ENCODE measurements at regions not wholly inside any gene's neighbourhood (a gene's known extent, or its start where the extent isn't known, plus 50 kb on each side); places are given as distances from the start of the nearest gene placed in this dataset.

DNA sequence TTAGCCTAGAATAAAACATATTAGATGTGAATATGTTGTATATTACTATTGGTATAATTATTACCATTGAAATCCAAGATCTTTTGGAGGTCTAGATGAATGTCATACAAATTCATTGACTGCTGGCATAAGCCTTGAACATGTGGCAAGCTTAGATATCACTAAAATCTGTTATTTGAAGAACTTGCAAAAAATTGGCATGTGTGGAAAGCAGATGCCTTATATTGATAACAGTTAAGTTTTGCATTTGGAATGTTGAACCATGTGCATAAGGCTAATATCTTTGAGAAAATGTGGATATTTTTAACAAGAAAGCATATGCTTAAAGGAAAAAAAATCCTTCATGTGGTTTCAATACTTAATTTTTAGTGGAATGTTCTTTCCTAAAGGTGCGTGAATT is 203.6 kb upstream of the PRICKLE1 start:
- DNase-seq (ENCODE audit: low spot score): no peak

DNA sequence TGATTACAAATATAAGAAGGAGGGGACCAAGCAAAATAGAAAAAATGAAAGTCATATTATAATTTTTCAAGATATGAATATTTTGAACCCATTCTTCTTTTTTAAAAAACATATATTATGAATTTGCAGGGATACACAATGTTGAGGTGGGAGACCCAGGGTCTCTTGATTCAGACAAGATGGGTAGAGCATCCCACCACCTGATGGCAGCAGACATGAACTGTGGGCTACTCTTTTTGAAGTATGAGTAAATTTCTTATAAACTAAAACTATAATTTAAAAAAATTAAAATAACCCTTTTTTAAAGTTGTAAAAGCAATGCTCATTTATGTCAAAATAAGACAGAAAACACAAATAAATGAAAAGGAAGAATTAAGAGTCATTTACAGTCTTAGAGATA is 202.7 kb upstream of the PRICKLE1 start:
- no peak for DNase-seq (ENCODE audit: low spot score)

DNA sequence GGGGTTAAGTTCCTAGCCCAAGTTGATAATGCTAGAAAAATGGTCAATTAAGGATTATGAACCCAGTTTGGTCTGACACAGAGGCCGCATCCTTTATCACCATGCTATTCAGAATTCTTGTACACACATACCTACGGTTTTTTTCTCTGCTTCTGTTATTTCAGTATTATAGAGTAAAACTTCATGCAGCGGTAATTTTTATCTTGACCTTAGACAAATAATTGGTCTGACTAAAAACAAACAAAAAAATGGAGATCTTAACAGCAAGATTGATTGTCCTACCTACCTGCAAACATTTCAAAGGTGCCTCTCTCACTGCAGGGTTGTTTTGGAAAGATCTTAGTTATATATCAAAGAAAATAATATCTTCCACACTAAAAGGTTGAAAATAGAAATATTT is 201.9 kb upstream of the PRICKLE1 start:
- no peak for DNase-seq (ENCODE audit: low spot score)

DNA sequence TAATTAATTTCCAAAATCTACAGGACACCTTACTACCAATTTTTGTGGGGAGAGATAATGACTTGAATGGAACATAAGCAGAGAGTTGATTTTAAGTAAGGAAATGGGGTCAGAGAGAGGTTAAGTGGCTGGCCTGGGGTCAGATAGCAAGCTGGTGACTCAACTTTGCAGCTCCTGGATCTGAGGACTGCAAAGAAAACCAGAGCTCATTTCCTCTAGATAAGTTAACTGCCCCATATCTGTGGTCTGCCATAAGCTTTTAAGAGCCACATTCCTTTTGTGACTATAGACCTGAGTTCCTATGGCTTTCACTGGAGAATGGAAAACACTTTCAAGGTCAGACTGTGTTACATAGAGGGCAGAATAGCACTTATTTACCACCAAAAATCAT is 201.2 kb upstream of the PRICKLE1 start:
- peak; percentile 75 for DNase-seq (ENCODE audit: low spot score)

DNA sequence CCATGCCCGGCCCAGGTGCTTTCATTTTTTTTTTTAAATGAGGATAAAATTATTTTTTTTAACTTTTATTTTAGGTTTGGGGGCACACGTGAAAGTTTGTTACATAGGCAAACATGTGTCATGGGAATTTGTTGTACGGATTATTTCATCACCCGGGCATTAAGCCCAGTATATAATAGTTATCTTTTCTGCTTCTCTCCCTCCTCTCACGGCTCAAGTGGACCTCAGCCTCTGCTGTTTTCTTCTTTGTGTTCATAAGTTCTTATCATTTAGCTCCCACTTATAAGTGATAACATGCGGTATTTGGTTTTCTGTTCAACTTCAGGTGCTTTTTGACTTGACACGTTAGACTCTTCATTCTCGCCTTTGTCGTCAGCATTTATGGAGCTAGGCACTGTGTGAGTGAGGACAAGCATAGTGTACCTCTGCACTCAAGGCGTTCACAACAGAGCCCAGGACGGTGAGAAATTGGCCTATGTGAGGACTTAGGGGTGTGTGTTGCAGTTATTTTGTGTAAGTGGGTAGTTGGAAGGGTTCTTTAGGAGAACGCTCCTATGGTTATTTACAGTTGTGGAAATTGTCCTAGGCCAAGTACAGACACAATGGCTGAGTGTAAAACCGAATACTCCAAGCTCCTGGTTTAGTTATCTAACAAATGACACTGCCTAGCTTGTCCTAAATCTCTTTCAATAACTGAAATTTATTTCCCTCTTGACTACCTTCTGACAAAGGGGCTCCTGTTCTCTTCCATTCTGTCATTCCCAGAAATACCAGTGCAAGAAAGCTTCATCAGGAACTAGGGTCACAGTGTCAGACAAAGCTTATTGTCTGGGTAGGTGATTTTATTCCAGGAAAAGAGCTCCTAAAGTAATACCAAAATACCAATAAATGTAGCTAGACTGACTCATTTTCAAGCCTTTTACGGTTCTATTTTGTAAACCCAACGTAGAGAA is 200.5 kb upstream of the PRICKLE1 start:
- DNase-seq (ENCODE audit: low spot score): no peak

DNA sequence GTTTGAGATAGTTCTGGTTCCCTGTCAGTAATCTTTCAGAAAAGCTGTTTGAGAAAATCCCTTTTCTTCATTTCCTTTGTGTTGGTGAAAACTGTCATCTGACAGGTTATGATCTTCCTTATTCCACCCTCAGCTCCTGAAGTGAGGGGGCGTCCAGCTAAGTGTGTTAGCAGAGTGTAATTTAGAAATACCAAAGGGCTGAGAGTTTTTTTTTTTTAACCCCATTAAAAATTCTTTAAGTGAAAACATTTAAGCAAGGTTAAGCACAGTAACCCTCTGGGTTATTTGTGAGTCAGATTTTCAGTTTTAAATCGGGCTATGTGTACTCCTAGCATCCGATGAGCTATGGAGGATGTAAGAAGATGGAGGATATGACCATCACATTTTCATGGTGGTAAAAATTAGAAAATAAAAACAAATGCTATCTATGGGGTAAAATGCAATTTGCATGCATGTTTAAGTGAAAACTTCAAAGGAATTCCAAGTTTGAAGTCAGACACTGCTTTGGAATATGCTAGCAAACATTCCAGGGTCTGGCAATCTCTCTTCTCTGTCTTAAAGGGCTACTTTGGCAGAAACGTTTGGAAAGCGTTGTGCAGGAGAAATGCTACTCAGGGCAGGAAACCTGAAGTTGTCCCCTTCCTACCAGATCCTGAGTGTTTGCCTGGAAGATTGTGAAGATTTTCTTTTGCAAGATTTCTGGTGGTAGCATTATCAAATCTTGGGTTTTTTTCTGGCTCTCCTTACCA is 197.0 kb upstream of the PRICKLE1 start:
- DNase-seq (ENCODE audit: low spot score): no peak

DNA sequence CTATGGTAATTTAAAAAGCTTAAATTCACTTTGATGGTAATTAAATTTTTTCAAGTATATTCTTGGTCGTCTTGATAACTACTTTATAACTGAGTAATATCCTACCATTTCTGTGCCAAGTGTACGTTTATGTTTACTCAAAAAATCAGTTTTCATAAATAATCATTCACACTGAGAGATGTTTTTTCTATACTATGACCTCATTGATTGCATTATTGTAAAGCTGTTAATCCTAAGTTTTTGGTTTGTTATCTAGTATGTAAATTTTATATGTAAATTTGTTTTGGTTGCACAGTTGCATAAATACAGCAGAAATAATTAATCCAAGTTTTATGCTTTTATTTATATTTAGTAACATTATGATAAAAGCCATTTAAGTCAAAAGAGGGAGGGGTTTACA is 196.4 kb upstream of the PRICKLE1 start:
- DNase-seq (ENCODE audit: low spot score): no peak

DNA sequence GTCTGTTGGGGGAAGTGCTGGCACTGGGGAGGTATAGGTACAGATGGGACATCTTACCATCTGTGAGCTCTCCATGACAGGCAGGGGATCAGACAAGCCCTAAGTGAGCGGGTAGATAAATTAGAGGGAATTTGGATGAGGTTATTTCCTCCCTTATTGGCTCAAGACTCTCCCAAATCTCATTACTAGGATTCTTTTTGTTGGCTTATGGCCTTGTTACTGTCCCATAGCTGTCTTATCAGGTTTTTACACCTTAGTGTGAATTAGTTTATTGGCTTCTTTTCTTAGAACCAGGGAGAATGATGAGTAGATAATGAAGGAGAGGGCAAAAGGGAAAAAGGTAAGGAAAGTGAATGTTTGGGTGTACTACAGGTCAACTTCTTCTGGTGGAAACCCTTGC is 191.1 kb upstream of the PRICKLE1 start:
- no peak for DNase-seq (ENCODE audit: low spot score)

DNA sequence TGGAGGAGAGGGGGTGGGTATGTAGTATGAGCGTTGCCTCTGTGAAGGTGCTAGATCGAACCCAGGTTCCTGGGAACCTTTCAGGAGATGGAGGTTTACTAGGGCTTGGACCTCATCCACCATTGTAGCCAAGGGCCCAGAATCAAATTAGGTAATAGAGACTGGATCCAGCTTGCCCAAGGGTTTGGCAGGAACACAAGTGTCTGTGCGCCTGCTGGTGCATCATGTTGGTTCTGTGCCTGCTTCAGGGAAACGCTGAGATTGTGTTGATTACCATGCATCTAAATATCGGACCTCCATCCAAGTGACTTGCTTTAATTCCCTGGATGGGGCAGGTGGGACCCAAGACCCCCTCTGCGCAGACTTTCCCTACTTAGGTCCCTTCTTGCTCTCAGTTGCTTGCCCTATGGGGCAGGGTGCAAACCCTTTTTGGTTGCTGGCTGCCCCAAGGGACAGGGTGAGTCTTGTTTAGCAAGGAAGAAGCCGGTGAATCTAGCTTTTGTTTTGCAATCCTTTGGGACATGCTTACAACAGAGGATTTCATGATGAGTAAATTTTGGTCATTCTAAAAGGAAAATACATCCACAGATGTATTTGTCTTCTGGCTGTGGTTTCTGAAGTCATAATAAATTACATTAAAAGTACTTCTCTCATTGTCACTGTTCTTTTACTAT is 189.8 kb upstream of the PRICKLE1 start:
- DNase-seq (ENCODE audit: low spot score): no peak

DNA sequence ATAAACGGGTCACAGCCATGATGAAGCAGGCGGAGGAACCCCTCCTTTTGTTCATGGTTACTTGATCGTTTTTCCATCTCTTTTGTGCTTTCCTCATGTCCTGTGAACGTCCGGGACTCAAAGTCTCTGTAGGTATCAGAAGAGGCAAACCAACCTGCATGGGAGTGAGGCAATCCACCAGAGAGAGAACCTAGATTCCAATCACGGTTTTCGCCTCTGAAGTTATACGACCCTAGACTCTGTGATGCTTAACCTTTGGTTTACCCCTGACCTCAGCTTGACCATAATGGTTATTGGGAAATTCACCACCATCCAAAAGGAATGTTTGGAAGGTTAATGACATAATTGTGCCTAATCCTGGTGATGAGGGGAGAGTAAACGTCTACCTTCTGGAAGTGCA is 186.8 kb upstream of the PRICKLE1 start:
- no peak for DNase-seq (ENCODE audit: low spot score)

DNA sequence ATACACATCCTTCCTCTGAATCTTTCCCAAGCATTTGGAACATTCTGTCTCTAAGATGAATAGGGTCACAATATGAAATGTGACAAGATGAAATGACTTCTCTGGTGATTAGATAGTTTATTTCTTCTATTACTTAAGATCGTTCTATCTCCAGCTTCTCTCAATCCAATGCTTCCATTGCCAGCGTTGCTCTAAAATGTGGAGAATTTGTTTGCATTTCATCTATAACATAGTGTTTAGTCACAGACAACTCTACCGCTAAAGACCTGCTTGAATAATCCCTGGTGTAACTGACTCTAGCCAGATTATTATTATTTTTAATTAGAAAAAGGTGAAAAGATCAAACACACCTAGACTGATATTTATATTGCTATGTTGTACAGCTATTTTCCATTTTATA is 184.7 kb upstream of the PRICKLE1 start:
- no peak for DNase-seq (ENCODE audit: low spot score)

DNA sequence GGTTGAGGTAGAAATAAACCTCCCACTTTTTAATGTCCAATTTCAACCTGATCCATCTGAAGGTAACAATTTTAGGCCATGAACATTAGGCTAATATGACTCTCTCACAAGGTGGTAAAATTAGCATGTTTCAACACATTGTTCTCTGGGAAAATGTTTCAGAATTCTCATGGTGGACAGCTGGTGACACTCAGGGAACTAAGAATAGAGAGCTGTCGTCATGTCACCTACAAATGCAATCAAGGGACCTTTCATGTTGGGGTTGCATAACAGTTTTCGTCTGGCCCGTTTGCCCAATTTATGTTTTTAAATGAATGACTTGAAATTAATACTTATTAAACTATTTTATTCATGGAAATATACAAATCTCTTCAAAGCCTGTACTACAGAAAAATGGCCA is 180.7 kb upstream of the PRICKLE1 start:
- no peak for DNase-seq (ENCODE audit: low spot score)

DNA sequence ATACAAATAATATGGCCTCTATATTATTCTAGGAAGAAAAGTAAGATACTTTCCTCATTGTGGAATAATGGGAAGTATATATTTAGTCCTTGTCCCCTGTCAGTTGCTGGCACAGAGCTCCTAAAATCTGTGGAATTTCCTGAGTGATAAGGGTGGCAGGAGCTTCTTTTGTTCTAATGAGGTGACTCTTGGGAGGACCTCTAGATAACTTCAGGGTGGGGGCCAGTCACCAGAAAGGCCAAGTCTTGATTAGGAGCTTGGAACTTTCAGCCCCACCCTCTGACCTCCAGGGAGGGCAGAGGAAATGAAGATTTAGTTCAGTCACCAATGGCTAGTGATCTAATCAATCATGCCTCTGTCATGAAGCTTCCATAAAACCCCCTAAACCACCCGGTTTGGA is 179.9 kb upstream of the PRICKLE1 start:
- DNase-seq (ENCODE audit: low spot score): no peak

DNA sequence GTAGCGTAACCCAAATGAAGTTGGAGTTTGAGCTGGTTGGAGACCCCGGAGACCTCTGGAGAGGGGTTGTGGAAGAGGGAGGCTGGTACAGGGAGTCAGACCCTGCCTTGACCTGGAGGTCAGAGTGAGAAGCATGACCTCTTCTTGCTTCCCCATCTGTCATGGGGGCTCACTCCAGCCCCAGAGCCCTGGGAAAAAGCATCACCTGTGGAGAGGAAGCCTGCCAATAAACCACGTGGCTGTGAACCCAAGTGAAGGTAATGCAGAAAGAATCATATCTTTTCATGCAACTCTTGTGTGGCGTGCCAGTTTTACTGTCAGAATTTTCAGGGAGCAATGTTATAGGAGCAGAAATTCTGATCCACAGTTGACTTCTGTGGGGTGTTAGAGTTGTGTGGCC is 178.5 kb upstream of the PRICKLE1 start:
- DNase-seq (ENCODE audit: low spot score): no peak

DNA sequence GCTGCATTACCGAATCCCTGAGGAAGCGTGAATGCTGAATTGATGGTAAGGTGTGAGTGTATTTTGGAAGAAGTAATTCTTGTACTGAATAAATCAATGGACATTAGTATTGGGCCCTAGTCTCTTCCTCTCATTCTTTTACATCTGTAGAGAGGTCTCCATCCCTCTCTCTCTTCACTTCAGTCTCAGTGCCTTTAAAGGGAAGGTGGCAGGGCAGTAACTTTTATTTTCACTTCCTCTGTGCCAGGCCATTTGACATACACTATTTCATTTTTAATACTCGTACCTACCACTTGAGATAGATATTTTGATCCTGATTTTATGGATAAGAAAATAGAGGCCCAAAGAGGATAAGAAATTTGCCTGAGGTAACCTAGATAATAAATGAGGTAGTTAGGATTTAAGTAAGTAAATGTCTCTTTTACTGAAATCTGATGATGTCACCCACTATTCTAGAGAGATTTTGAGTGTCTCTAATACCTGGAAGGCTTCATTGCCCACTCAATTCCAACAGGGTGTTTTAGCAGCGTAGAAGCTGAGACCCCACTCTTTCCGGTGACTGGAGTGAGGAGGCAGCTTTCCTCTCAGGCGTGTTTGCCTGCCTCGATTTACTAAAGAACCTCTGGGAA is 177.9 kb upstream of the PRICKLE1 start:
- no peak for DNase-seq (ENCODE audit: low spot score)

DNA sequence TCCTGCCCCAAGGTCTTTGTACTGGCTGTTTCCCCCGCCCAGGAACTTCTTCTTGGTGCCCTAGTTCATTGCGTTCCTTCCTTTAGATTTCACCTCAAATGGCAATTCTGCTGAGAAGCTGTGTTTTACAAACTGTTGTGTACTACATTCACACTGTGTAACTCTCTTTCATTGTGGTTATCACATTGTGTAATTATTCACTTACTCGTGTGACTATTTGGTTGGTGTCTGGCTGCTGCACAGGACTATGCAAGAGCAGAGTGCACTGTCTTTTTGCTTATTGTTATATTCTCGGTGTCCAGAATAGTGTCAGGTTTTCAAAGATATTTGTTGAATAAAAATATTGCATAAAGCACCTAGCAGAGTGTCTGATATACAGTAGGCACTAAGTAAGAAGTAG is 177.2 kb upstream of the PRICKLE1 start:
- no peak for DNase-seq (ENCODE audit: low spot score)

DNA sequence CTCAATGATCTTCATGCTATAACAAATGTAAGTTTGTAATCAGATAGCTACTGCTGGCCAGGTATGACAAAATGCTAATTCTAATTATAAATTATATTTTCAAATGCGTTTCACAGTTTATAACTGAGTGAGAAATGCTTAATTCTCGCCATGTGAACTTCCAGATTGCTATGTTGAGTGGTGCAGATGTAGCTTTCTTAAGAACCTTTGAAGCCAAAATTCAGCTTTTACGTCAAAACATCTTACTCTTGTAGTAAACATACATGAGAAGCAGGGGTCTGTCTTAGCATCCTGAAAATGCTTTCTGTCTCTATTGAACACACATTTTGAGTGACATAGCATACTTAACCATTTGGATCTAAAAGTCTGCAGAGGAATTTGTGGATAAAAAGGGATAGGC is 176.5 kb upstream of the PRICKLE1 start:
- no peak for DNase-seq (ENCODE audit: low spot score)

DNA sequence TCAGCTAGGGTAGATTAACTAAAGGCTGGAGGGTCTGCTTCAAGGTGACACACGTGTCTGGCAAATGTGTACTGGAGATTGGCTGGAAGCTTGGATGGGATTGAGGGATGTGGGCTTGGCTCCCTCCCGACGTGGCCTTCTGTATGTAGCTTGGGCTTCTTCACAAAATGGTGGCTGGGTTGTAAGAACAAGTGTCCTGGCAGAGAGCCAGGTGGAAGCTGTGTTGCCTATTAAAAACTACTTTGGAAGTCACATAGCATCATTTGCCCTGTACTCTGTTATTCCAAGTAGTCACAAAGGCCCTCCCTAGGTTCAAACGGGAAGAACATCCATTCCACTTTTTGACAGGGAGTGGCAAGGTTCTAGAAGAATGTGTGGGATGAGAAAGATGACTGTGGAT is 174.1 kb upstream of the PRICKLE1 start:
- no peak for DNase-seq (ENCODE audit: low spot score)

DNA sequence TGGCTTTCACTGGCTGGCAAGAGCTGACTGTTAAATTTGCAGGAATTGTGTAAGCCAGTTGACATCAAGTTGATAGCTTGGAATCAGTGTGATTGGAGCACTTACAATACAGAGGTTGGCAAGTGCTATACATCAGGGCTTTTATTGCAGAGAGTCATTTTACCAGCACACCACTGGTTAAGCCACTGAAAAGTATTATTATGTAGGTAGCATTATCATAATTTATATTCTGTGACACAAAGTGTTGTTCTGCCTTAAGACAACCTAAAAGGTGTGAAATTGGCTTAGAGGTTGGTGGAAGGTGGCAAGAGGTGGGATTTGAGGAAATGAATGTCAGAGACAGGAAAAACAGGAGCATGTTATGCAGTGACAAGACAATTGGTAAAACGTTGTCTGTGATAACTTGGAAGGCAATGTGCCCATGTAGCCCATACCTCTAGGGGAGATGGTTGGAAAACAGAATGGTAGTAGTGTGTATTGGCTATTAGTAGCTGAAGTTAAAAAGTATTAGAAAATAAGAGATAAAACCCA is 172.9 kb upstream of the PRICKLE1 start:
- no peak for DNase-seq (ENCODE audit: low spot score)

DNA sequence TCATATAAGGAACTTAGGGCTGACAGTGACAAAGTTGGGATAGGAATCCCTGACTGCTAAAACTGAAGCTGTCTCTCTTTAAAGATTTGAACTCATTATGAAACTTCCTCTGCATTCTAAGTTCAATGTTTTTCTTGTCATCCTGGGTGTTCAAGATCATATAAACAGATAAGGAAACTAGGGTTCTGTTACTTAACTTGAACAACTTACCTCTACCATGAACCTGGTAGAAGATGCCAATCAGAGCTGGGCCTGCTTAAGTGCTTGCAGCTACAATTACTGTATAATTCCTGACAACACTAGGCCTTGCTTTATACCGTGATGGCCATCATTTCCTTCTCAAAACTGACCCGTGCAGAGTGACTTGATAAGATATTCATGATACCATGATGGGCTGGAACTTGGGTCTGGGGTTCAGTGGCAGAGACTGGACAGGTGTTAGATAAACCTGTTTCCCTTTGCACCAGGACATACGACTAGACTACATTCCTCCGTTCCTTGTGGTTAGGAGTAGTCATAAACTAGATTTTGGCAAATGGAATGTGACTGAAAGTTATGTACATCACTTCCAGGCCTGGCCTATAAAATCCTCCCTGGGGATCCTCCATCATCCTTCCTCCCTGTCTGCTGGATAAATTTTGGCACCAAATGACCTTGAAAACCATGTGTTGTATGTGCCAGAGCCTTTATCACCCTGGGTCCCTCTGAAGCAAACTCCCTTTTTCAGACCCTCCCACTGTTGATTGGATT is 172.2 kb upstream of the PRICKLE1 start:
- DNase-seq (ENCODE audit: low spot score): no peak

DNA sequence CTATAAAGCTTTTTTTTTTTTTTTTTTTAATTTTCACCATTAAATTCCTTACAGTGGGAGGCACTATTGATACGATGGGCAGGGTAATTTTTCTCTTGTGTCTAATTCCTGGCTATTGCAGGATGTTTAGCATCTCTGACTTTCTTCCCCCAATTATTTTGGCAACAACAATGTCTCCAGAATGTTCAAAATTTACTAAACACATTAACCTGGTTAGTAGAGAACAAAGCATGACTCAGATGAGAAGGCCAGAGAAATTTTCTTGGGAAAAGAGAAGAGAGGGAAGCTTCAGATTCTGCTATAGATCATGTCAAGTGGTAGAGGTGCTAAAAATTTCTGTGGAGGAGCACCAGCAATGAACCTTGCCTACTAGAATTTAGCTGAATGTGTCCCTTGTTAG is 171.5 kb upstream of the PRICKLE1 start:
- no peak for DNase-seq (ENCODE audit: low spot score)

Measured in LoVo (cell line).